ENCODE measurements at regions not wholly inside any gene's neighbourhood (a gene's known extent, or its start where the extent isn't known, plus 50 kb on each side); places are given as distances from the start of the nearest gene placed in this dataset.

DNA sequence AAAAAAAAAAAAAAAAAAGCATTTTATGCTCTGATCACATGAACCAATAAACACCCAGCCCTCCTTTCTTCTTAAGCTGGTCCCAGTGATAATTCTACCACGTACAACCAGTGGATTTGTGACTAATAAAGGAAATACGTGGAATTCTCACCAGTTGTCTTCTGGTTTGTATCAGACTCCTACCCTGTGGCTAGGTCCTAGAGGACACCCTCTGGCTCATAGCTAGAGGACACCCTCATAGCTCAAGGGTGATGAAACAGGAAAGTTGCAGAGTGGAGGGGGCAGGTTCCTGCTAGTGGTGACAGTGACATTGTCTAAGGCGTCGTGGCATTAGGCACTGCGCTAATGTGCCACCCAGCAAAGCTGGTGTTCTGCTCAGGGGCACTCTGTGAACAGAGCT is 167.8 kb downstream of the BCL11A start:
- H3K4me3 ChIP-seq (ENCODE audit: low read depth, low read length), result no peak overlapping the region
- no peak for DNase-seq (ENCODE audit: low read depth)
- peaks cover 3% of the 10 kb centered on the region for H3K27me3 ChIP-seq (ENCODE audit: control insufficient read depth, insufficient read depth, low read length)
- no peaks in the 10 kb centered on the region for H3K36me3 ChIP-seq (ENCODE audit: control insufficient read depth, insufficient read depth, low read length)
- TF ChIP-seq, protein P1, sequence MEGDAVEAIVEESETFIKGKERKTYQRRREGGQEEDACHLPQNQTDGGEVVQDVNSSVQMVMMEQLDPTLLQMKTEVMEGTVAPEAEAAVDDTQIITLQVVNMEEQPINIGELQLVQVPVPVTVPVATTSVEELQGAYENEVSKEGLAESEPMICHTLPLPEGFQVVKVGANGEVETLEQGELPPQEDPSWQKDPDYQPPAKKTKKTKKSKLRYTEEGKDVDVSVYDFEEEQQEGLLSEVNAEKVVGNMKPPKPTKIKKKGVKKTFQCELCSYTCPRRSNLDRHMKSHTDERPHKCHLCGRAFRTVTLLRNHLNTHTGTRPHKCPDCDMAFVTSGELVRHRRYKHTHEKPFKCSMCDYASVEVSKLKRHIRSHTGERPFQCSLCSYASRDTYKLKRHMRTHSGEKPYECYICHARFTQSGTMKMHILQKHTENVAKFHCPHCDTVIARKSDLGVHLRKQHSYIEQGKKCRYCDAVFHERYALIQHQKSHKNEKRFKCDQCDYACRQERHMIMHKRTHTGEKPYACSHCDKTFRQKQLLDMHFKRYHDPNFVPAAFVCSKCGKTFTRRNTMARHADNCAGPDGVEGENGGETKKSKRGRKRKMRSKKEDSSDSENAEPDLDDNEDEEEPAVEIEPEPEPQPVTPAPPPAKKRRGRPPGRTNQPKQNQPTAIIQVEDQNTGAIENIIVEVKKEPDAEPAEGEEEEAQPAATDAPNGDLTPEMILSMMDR (IDR thresholded peaks at IDR 0.05; ENCODE audit: insufficient read depth, low read length, poor library complexity, severe bottlenecking), result no peak

DNA sequence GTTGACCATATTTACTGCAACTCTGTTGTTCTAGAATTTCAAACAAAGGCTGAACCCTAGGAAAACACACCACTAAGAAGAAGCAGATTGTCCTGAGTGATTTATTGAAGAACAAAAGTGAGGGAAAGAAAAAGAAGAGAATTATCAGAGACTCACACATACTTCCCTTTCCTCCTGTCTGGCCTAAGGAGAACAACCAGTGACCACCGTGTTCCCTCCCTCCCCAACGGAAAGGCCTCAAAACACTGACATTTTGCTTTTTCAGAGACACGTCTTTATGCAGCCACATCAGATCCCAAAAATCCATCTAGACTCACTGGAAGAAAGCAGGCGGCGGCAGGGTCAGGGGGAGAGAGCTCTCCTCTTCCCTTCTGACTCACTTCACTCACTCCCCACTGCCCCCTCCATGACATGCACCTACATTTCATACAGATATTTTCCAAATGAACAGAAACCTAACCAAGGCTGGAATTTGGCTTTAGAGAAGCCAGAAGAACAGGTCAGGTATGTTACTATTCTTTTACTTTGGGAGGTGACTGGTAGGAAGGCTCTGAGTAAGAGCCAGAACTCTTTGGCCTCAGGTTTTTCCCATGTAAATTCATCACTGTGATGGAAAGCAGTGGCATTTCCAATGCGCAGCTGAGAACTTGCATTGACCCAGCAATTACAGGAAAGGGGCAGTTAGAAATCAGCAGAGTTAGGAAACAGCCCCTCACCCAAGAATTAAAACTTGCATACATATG is 169.9 kb downstream of the BCL11A start:
- DNase-seq (ENCODE audit: low read depth), result no peak
- Histone ChIP-seq H3K4me3 (ENCODE audit: low read depth, low read length) (no peak overlapping the region), H3K27me3 (ENCODE audit: control insufficient read depth, insufficient read depth, low read length) (peaks cover 3% of the 10 kb centered on the region), H3K36me3 (ENCODE audit: control insufficient read depth, insufficient read depth, low read length) (no peaks in the 10 kb centered on the region)
- TF ChIP-seq, protein P1 (IDR thresholded peaks at IDR 0.05; ENCODE audit: insufficient read depth, low read length, poor library complexity, severe bottlenecking), result no peak

DNA sequence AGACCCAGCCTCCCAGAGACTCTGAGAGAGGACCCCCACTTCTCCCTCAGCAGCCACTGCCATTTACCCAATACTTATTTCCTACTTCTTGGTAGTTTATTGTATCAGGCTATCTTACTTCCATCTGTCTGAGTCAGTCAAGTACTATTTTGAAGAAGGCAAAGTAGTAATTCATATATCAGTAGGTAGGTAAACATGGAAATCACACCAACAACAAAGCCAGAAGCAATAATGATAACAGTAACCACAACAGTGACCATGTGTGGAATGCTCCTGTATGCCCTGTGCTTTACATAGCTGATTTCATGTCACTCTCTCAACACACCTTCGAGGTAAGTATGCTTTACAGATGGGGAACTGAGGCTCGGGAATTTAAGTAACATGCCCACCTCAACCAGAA is 173.0 kb downstream of the BCL11A start:
- TF ChIP-seq, protein P1 (IDR thresholded peaks at IDR 0.05; ENCODE audit: insufficient read depth, low read length, poor library complexity, severe bottlenecking), result no peak
- peaks cover 3% of the 10 kb centered on the region for H3K27me3 ChIP-seq (ENCODE audit: control insufficient read depth, insufficient read depth, low read length)
- no peaks in the 10 kb centered on the region for H3K36me3 ChIP-seq (ENCODE audit: control insufficient read depth, insufficient read depth, low read length)
- H3K4me3 ChIP-seq (ENCODE audit: low read depth, low read length), result no peak overlapping the region
- no peak for DNase-seq (ENCODE audit: low read depth)

DNA sequence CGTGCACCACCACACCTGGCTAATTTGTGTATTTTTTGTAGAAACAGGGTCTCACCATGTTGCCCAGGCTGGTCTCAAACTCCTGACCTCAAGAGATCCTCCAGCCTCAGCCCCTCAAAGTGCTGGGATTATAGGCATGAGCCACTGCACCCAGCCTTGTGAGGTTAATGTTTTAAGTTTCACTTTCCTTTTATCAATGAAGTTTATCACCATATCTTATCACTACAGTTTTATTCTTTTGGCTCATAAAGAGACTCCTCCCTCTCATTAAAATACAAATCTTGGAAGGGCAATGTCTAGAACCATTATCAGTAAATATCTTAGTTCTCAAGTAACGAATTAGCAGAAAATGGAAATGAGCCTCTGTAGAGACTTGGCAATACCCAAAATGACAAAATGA is 173.8 kb downstream of the BCL11A start:
- TF ChIP-seq, protein P1 (IDR thresholded peaks at IDR 0.05; ENCODE audit: insufficient read depth, low read length, poor library complexity, severe bottlenecking), result no peak
- Histone ChIP-seq H3K4me3 (ENCODE audit: low read depth, low read length) (no peak overlapping the region), H3K27me3 (ENCODE audit: control insufficient read depth, insufficient read depth, low read length) (peaks cover 3% of the 10 kb centered on the region), H3K36me3 (ENCODE audit: control insufficient read depth, insufficient read depth, low read length) (no peaks in the 10 kb centered on the region)
- DNase-seq (ENCODE audit: low read depth), result no peak

DNA sequence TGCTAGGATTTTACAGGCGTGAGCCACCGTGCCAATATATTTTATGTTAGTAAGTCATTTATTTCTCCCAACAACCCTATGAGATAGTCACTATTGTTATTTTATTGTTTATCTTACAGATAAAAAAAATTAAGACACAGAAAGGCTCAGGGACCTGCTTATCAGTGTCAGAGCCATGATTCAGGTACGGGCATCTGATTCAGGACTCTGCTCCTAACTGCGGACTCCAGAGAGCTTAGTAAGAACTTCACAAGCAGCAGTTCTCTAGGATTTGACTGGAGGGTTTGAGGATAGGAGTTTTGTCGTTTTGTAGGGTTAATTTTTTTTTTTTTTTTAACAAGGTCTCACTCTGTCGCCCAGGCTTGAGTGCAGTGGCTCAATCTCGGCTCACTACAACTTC is 174.2 kb downstream of the BCL11A start:
- H3K27me3 ChIP-seq (ENCODE audit: control insufficient read depth, insufficient read depth, low read length), result peaks cover 3% of the 10 kb centered on the region
- no peaks in the 10 kb centered on the region for H3K36me3 ChIP-seq (ENCODE audit: control insufficient read depth, insufficient read depth, low read length)
- no peak for DNase-seq (ENCODE audit: low read depth)
- TF ChIP-seq, protein P1 (IDR thresholded peaks at IDR 0.05; ENCODE audit: insufficient read depth, low read length, poor library complexity, severe bottlenecking), result no peak
- no peak overlapping the region for H3K4me3 ChIP-seq (ENCODE audit: low read depth, low read length)

DNA sequence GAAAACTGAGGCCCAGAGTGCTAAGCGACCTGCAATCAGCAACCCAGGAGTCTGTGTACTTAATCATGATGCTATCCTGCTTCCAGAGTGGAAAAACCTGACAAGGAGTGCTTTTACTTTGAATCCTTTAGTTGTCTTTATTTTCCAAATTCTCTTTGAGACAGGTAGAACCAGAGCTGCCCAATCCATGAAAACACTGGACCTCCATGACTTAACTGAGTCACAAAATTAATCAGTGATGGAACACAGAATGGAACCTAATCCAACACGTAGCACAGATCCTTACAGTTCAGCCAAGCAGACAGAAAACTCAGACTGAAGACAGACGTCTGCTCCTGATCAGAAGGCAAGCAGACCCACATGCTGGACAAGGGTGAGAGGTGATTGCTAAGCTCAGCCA is 175.6 kb downstream of the BCL11A start:
- TF ChIP-seq, protein P1 (IDR thresholded peaks at IDR 0.05; ENCODE audit: insufficient read depth, low read length, poor library complexity, severe bottlenecking), result no peak
- Histone ChIP-seq H3K27me3 (ENCODE audit: control insufficient read depth, insufficient read depth, low read length) (no peaks in the 10 kb centered on the region), H3K36me3 (ENCODE audit: control insufficient read depth, insufficient read depth, low read length) (no peaks in the 10 kb centered on the region), H3K4me3 (ENCODE audit: low read depth, low read length) (no peak overlapping the region)
- no peak for DNase-seq (ENCODE audit: low read depth)

All from kidney epithelial cell (primary cell).